ENCODE measurements at regions not wholly inside any gene's neighbourhood (a gene's known extent, or its start where the extent isn't known, plus 50 kb on each side); places are given as distances from the start of the nearest gene placed in this dataset.

- DNase-seq: no peak
Measured at GRCh38 chr2:128970332-128971116, 651.9 kb upstream of the HS6ST1 start.

DNA sequence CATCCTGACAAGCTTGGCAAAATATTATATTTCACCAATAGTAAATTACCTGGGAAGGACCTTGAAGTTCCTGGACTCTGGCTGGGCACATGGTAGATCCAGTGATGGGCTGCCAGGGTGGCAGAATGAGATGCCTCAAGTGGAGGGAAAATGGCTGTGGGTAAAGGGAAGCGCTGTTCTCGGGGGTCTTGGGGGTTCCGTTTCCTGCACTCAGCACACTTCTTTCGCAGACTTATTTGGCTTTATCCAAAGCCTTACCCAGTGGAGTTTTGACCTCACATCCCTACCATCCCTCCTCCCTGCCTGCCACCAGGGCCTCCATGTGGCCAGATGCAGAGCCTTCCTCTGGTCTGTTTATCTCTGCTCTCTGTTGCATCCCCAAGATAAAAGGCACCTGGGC is 654.9 kb upstream of the HS6ST1 start:
- DNase-seq: no peak

DNA sequence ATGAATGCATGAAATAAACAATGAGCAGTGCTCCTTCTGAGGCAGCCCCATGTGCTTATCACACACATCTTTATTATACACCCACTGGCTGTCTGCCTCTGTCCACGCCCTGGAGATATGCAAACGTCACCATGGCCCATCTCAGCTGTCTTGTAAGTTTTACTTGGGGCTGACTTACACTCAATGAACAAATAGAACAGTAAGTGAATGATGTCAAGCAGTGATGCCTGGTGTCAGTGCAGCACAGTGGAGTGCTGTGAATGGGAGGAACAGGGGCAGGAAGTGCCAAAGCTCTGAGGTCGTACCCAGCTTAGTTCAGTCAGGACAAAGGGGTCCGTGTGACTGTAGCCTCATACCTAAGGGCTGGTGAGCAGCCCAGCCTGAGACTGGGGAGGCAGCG is 659.5 kb upstream of the HS6ST1 start:
- DNase-seq: no peak

DNA sequence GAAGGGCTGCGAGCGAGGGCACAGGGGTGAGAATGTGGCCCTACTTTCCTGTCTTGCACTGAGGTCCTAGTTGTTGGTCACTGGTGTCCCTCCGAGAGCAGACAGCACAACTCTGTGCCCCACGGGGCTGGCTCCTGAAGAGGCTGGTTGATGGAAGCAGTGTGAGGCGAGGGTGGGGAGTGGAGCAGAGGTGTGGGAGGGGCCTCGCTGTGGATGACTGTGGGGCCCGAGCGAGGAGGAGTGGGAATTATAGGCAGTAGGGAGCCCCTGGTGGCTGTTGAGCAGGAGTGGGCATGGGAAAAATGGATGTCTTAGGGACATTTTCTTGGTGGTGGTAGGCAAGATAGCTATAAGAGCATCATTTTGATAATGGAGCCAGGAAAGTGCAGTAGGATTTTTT is 660.5 kb upstream of the HS6ST1 start:
- DNase-seq: no peak

DNA sequence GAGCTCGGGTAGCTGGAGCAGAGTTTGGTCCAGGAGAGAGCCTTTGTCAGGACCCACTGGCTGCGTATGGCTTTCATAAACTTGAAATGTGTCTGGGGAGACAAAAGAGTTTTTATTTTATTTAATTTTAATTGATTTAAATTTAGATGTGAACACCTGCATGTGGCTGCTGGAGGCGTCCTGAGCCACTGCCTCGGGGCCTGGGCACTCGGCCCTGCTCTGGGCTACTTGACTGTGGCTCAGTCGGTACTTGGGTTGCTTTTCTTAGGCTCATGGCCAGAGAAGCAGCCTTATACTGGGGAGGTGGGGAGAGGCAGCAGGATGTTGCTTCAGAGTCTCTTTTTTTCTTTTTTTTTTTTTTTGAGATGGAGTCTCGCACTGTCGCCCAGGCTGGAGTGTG is 661.8 kb upstream of the HS6ST1 start:
- DNase-seq: no peak

- no peak for DNase-seq
Measured at GRCh38 chr2:128981353-128981752, 662.7 kb upstream of the HS6ST1 start.

GRCh38 chr2:128982001-128982400 is 663.3 kb upstream of the HS6ST1 start:
- no peak for DNase-seq

- no peak for DNase-seq
Measured at GRCh38 chr2:128982670-128983069, 664.0 kb upstream of the HS6ST1 start.

- no peak for DNase-seq
Measured at GRCh38 chr2:128983094-128983493, 664.4 kb upstream of the HS6ST1 start.

DNA sequence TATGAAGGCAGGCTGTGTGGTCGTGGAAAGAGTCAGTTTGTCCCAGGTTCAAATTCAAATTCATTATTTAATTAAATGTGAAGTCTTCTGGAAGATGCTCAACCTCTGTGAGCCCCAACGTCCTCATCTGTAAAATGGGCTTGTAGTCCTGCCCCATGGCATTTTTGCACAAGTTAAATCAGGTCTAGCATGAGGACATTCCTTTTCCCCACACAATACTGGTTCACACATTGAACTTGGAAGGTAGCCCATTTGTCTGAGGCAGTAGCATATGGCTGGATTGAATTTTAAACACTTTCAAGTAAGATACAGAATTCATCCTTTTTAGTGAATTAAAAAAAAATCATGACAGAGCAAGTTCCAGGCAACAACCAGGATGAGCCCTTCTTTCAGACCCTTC is 665.4 kb upstream of the HS6ST1 start:
- DNase-seq: no peak

GRCh38 chr2:128984855-128985254 is 666.2 kb upstream of the HS6ST1 start:
- no peak for DNase-seq

GRCh38 chr2:128986026-128986715 is 667.5 kb upstream of the HS6ST1 start:
- DNase-seq: no peak

DNA sequence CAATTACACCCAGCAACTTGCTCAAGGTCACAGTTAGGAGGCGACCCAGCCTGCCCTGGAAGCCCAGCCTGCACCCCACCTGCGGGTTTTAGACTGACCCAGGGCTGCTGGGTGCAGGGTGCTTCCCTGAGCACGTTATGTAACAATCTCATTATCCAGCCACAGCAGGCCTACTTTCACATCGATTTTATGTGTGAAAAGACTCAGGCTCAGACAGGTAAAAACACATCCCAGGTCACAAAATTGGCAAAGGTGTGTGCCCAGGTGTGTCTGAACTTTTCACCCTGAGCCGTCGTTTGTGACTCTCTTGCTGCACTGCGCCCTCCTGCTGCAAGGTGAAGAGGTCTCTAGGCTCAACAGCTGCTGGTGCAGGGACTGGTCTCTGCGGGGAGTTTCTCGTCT is 668.2 kb upstream of the HS6ST1 start:
- DNase-seq: no peak

- DNase-seq: no peak
Measured at GRCh38 chr2:128988326-128988725, 669.7 kb upstream of the HS6ST1 start.

DNA sequence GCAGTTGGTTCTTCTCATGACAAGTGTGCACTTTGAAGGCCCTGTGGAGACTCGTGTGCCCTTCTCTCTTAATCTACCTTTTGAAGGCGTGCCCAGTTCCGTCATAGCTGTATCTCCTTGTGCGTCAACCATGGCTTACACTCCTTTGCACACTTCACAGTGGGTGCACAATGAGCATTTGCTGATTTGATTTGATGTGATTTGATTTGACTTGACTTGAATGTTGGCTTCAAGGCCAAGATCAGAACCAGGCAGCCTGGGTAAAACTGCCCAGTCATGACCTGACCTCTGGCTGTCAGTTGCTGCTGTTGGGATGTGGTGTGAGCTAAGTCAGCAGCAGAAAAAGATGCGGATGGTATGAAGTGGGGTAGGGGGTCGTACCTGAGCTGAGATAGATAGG is 670.3 kb upstream of the HS6ST1 start:
- no peak for DNase-seq

DNA sequence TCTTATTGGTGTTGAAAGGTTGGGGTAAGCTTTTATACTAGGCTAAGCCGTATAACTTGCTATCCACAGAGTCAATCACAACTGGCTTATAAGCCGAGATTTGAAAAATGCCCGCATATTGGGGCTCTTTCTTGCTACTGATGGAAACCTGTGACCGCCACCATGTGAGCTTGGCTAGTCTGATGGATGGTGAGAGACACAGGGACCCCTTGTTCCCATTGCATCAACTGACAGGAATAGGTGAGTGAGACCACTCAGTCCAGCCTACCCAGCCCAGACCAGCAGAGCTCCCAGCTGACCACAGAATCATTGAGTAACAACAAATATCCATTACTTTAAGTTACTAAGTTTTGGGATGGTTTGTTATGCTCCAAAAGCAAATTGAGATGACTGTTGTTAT is 676.4 kb upstream of the HS6ST1 start:
- DNase-seq: no peak

GRCh38 chr2:128996078-128996477 is 677.4 kb upstream of the HS6ST1 start:
- no peak for DNase-seq

DNA sequence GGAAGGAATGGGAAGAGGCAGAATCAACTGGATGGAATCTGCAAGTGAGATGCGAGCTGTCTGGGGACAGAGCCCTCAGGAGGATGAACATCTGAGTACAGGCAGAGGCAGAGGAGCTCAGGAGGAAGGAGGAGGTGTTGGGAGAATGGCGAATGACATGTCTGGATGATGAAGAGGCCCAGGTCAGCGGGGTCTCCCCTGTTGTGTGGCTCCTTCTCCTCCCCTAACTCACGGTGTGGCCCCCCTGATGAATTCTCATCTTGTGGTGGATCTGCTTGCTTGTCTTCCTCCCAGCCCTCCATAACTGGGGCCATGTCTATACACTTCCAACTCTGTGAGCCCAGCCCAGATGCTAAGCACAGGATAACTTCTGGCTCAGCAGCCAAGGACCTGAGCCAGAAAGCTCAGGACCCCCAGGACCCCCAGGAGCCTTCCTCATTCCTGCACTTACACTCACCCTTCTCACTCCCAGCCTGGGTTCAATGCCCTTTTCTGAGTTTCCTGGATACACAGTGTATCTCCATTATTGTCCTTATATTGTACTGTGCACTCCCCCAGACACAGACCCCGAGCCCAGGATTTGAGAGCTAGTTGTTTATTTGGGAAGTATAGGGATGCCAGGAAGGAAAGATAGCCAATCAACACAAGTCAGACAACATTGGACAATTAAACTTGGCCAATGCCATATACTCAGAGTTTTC is 678.6 kb upstream of the HS6ST1 start:
- no peak for DNase-seq

DNA sequence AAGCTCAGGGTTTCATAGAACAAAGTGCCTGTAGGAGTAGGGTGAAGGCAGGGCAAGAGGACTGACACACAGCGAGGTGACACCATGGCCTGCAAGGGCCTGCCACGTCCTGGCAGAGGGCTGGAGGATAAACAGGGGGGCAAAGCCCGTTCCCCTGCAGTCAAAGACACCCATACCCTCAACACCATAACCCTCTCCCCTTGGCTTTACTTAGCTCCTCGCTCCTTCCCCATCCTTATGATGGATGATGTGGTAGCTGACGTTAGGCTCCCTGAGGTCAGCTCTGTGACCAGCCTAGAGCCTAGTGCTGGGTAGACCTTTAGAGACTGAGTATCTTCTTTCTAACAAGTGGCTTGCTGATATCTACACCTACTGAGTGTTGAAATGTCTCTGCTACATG is 683.3 kb upstream of the HS6ST1 start:
- no peak for DNase-seq

GRCh38 chr2:129002751-129003150 is 684.1 kb upstream of the HS6ST1 start:
- no peak for DNase-seq

GRCh38 chr2:129004485-129004884 is 685.8 kb upstream of the HS6ST1 start:
- no peak for DNase-seq

DNA sequence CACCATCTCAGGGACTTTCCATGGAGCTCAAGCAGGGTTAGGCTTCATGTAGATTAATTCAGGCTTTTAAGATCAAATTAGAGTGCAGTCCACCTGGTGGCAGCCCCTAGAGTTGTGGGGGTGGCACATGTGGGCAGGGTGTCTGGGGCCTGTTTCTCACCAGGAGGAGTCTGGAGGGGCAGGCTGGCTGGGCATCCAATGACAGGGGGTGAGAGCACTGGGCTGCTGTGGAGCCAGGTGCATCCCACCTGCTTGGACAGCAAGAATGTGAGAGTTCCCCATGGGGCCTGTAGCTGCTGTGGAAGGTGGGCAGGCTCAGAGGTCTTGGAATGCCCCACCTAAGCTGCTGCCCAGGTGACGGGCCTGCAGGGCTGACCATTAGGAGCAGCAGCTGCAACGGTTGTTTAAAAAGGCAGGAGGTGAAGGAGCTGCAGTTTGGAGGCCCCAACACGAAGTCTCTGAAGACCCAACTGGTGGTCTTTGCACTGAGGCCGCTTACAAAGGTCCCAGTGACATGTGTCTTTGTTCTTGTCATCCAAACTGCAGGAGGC is 686.3 kb upstream of the HS6ST1 start:
- DNase-seq: no peak

- no peak for DNase-seq
Measured at GRCh38 chr2:129006135-129006886, 687.6 kb upstream of the HS6ST1 start.
